Calu3 (cell line): ENCODE measurements at regions not wholly inside any gene's neighbourhood (a gene's known extent, or its start where the extent isn't known, plus 50 kb on each side); places are given as distances from the start of the nearest gene placed in this dataset.

Source experiments
- BruUV-seq: library from RNA; stranded (reverse); fragments of 400-500 nt; replicated peaks from 2 replicates; lab custom pipeline; 2021; lab: Mats Ljungman, UMichigan
- CTCF ChIA-PET: fragments of 300-600 bp; sonication (Branson Sonifier 250); formaldehyde crosslinking; loops from one replicate; lab custom pipeline; 2022; ENCODE audit warnings: antibody characterized with exemption; lab: Charles Lee
- DNase-seq: peaks from one replicate; pipeline ENCODE4 v3.0.0; 2022
- H3K27ac Mint-ChIP-seq: one replicate; pipeline ENCODE4 v1.8.0; 2022; ENCODE audit warnings: mixed read lengths; ENCODE audit not compliant: unreplicated experiment
- H3K27me3 Mint-ChIP-seq: one replicate; pipeline ENCODE4 v1.8.0; 2022; ENCODE audit warnings: mixed read lengths; ENCODE audit not compliant: unreplicated experiment
- H3K36me3 Mint-ChIP-seq: one replicate; pipeline ENCODE4 v1.8.0; 2022; ENCODE audit warnings: mild to moderate bottlenecking, moderate library complexity, mixed read lengths; ENCODE audit not compliant: insufficient read depth, unreplicated experiment
- H3K4me1 Mint-ChIP-seq: one replicate; pipeline ENCODE4 v1.8.0; 2022; ENCODE audit warnings: mild to moderate bottlenecking, low read depth, mixed read lengths; ENCODE audit not compliant: unreplicated experiment
- H3K4me3 Mint-ChIP-seq: one replicate; pipeline ENCODE4 v1.8.0; 2022; ENCODE audit warnings: mild to moderate bottlenecking, low read depth, moderate library complexity, mixed read lengths; ENCODE audit not compliant: unreplicated experiment
- H3K9me3 Mint-ChIP-seq: one replicate; pipeline ENCODE4 v1.8.0; 2022; ENCODE audit warnings: low read depth, mixed read lengths; ENCODE audit not compliant: unreplicated experiment
- intact Hi-C: fragments of 100-400 bp; cut with micrococcal nuclease; formaldehyde crosslinking; loops from one replicate; pipeline ENCODE4 v1.10.0; 2022; ENCODE audit not compliant: unreplicated experiment
- TF ChIP-seq, protein P1 (sequence below): fragments of 200-600 bp; IDR thresholded peaks from one replicate; pipeline ENCODE4 v1.8.0; 2022; ENCODE audit warnings: antibody characterized with exemption; ENCODE audit not compliant: unreplicated experiment

DNA sequence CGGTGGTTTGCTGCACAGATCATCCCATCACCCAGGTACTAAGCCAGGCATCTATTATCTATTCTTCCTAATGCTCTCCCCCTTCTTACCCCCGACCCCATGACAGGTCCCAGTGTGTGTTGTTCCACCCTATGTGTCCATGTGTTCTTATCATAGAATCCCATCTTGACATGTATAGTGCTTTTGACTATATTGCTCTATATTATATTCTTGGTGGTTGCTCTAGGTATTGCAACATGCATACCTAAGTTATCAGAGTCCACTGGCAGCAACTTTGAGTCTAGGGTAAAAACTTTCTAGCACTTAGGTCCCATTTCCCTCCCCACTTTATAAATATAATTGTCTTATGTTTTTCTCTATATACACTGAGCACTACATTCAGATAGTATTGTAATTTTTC lies 170.3 kb downstream of the TBX22 start:
- BruUV-seq, result no TSS peak
- Mint-ChIP-seq H3K27me3 (no peaks in the 10 kb centered on the region), H3K36me3 (no peaks in the 10 kb centered on the region), H3K27ac (no peak overlapping the region), H3K4me1 (no peaks in the 10 kb centered on the region), H3K9me3 (peaks cover 6% of the 10 kb centered on the region), H3K4me3 (no peak overlapping the region)
- no peak for DNase-seq
- intact Hi-C loops, result no loop called here
- TF ChIP-seq, protein P1, sequence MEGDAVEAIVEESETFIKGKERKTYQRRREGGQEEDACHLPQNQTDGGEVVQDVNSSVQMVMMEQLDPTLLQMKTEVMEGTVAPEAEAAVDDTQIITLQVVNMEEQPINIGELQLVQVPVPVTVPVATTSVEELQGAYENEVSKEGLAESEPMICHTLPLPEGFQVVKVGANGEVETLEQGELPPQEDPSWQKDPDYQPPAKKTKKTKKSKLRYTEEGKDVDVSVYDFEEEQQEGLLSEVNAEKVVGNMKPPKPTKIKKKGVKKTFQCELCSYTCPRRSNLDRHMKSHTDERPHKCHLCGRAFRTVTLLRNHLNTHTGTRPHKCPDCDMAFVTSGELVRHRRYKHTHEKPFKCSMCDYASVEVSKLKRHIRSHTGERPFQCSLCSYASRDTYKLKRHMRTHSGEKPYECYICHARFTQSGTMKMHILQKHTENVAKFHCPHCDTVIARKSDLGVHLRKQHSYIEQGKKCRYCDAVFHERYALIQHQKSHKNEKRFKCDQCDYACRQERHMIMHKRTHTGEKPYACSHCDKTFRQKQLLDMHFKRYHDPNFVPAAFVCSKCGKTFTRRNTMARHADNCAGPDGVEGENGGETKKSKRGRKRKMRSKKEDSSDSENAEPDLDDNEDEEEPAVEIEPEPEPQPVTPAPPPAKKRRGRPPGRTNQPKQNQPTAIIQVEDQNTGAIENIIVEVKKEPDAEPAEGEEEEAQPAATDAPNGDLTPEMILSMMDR, result no peak
- CTCF ChIA-PET, result no interaction called here

GRCh38 chrX:80206647-80207046 lies 192.1 kb downstream of the TBX22 start:
- no TSS peak for BruUV-seq
- DNase-seq, result no peak
- no peaks in the 10 kb centered on the region for H3K27me3 Mint-ChIP-seq
- H3K4me3 Mint-ChIP-seq, result no peak overlapping the region
- H3K36me3 Mint-ChIP-seq, result no peaks in the 10 kb centered on the region
- TF ChIP-seq, protein P1, result no peak
- peaks cover 2% of the 10 kb centered on the region for H3K9me3 Mint-ChIP-seq
- intact Hi-C loops, result loop anchor here (5.0 kb wide), 1 partner anchor 291 kb away; no protein-coding TSS in a partner anchor
- H3K4me1 Mint-ChIP-seq, result peaks cover 11% of the 10 kb centered on the region
- H3K27ac Mint-ChIP-seq, result no peak overlapping the region
- CTCF ChIA-PET, result no interaction called here

DNA sequence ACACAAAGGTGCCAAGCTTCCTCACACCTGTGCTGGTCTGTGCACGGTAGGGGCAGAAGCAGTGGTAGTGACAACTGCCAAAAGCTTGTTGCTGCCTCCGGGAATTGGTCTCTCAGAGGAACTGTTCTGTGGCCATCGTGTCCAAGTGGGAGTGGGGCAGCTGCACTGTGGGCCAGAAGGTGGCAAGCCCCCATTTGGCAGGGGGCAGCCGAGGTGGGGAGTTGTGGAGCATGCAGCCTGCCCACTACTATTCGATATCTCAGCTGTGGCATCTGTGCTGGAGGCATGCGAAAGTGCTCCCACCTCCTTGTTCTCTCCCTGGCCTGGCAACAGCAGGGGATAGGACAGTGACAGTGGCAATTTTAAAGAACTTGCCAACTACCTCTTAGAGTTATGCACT lies 192.8 kb downstream of the TBX22 start:
- no peak overlapping the region for H3K27ac Mint-ChIP-seq
- no peak for DNase-seq
- TF ChIP-seq, protein P1, result no peak
- no peak overlapping the region for H3K4me3 Mint-ChIP-seq
- H3K36me3 Mint-ChIP-seq, result no peaks in the 10 kb centered on the region
- BruUV-seq, result no TSS peak
- CTCF ChIA-PET, result no interaction called here
- peaks cover 11% of the 10 kb centered on the region for H3K4me1 Mint-ChIP-seq
- intact Hi-C loops, result loop anchor here (5.0 kb wide), 1 partner anchor 290 kb away; no protein-coding TSS in a partner anchor
- H3K27me3 Mint-ChIP-seq, result no peaks in the 10 kb centered on the region
- H3K9me3 Mint-ChIP-seq, result peaks cover 2% of the 10 kb centered on the region

DNA sequence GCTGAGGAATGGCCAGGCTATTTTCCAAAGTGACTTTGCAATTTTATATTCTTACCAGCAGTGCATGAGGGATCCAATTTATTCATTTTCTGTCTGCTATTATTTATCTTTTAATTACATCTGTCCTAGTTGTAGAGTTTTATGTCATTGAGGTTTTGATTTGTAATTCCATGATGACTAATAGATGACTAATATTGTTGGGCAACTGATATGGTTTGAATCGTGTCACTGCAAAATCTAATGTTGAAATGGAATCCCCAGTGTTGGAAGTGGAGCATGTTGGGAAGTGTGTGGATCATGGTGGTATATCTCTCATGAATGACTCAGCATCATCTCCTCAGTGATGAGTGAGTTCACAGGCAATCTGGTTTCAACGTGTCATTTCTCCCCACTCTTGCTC lies 201.5 kb downstream of the TBX22 start:
- Mint-ChIP-seq H3K27me3 (no peaks in the 10 kb centered on the region), H3K9me3 (no peaks in the 10 kb centered on the region), H3K36me3 (no peaks in the 10 kb centered on the region), H3K4me3 (no peak overlapping the region), H3K4me1 (no peaks in the 10 kb centered on the region), H3K27ac (no peak overlapping the region)
- no peak for DNase-seq
- BruUV-seq, result no TSS peak
- intact Hi-C loops, result no loop called here
- CTCF ChIA-PET, result no interaction called here
- TF ChIP-seq, protein P1, result no peak
